Loucy (cell line): ENCODE measurements at regions not wholly inside any gene's neighbourhood (a gene's known extent, or its start where the extent isn't known, plus 50 kb on each side); places are given as distances from the start of the nearest gene placed in this dataset.

Experiments used
- EZH2phosphoT487 ChIP-seq: fragments of 200-600 bp; IDR thresholded peaks from 2 replicates; pipeline ENCODE4 v1.6.1; 2018; ENCODE audit warnings: antibody characterized with exemption, mild to moderate bottlenecking, moderate library complexity, borderline replicate concordance
- TF ChIP-seq, protein P1 (sequence below): fragments of 200-600 bp; sonication (generic); conservative IDR thresholded peaks from 2 replicates; pipeline ENCODE4 v1.5.1; 2014; ENCODE audit warnings: mild to moderate bottlenecking, antibody characterized with exemption, low read length

DNA sequence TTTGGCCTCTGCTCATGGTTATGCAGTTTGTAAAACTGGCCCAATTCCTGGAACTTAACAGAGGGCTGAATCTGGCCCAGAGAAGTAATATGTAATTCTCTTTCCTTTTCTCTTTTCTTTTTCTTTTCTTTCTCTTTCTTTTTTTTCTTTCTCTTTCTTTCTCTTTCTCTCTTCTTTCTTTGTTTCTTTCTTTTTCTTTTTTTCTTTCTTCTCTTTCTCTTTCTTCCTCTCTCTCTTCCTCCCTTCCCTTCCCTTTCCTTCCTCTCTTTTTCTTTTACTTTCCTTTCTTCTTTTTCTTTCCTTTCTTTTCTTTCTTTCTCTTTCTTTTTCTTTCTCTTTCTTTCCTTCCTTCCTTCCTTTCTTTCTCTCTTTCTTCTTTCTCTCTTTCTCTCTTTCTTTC, 88.8 kb upstream of the SLITRK5 start:
- no peak for TF ChIP-seq EZH2phosphoT487
- TF ChIP-seq, protein P1, sequence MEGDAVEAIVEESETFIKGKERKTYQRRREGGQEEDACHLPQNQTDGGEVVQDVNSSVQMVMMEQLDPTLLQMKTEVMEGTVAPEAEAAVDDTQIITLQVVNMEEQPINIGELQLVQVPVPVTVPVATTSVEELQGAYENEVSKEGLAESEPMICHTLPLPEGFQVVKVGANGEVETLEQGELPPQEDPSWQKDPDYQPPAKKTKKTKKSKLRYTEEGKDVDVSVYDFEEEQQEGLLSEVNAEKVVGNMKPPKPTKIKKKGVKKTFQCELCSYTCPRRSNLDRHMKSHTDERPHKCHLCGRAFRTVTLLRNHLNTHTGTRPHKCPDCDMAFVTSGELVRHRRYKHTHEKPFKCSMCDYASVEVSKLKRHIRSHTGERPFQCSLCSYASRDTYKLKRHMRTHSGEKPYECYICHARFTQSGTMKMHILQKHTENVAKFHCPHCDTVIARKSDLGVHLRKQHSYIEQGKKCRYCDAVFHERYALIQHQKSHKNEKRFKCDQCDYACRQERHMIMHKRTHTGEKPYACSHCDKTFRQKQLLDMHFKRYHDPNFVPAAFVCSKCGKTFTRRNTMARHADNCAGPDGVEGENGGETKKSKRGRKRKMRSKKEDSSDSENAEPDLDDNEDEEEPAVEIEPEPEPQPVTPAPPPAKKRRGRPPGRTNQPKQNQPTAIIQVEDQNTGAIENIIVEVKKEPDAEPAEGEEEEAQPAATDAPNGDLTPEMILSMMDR: no peak
